CD14-positive monocyte (primary cell): ENCODE measurements at regions not wholly inside any gene's neighbourhood (a gene's known extent, or its start where the extent isn't known, plus 50 kb on each side); places are given as distances from the start of the nearest gene placed in this dataset.

Experiments used
- DNase-seq, 3 donors: peaks; one replicate each; pipeline ENCODE4 v3.0.0-alpha.2; 2011 to 2022
- H2AFZ ChIP-seq: 2 replicates; pipeline ENCODE4 v1.6.0; 2012; ENCODE audit warnings: mild to moderate bottlenecking, low read depth, low read length, inconsistent platforms; ENCODE audit not compliant: insufficient read depth, poor library complexity, severe bottlenecking
- H3K27ac ChIP-seq, 2 donors: 1 replicate in 1 of 2; 2 replicates in 1 of 2; pipeline ENCODE4 v1.5.1; 2012 to 2013; ENCODE audit warnings: low read length in 2 of 2, control low read depth in 1 of 2, inconsistent platforms in 1 of 2, low read depth in 1 of 2, mild to moderate bottlenecking in 1 of 2
- H3K27me3 ChIP-seq, 2 donors: one replicate each; pipeline versions ENCODE4 v1.6.0 to v1.6.1; 2011 to 2013; ENCODE audit warnings: low read length in 2 of 2; ENCODE audit not compliant: control insufficient read depth in 2 of 2, insufficient read depth in 2 of 2
- H3K36me3 ChIP-seq, 2 donors: replicated peaks in 1 of 2; 1 replicate in 1 of 2; 2 replicates in 1 of 2; pipeline versions ENCODE4 v1.5.1 to v1.6.1; 2012 to 2013; ENCODE audit warnings: low read length in 2 of 2, control low read depth in 1 of 2, inconsistent platforms in 1 of 2, mild to moderate bottlenecking in 1 of 2; ENCODE audit not compliant: insufficient read depth in 2 of 2, control insufficient read depth in 1 of 2
- H3K4me1 ChIP-seq, 2 donors: 1 replicate in 1 of 2; 2 replicates in 1 of 2; pipeline versions ENCODE4 v1.5.1 to v1.6.1; 2012 to 2013; ENCODE audit warnings: low read length in 2 of 2, control low read depth in 1 of 2, inconsistent platforms in 1 of 2, mild to moderate bottlenecking in 1 of 2, moderate library complexity in 1 of 2; ENCODE audit not compliant: insufficient read depth in 2 of 2, control insufficient read depth in 1 of 2
- H3K4me2 ChIP-seq: replicated peaks from 2 replicates; pipeline ENCODE3; 2012; ENCODE audit warnings: low read length, moderate library complexity, mild to moderate bottlenecking; ENCODE audit not compliant: poor library complexity, severe bottlenecking; ENCODE audit errors: extremely low read depth
- H3K4me3 ChIP-seq, 3 experiments: fragments of 200-600 bp in 1 of 3; sonication (generic) in 1 of 3; replicated peaks in 1 of 3; 1 replicate in 2 of 3; 2 replicates in 1 of 3; pipeline ENCODE4 v1.5.1; 2011 to 2013; ENCODE audit warnings: low read length in 3 of 3, mild to moderate bottlenecking in 3 of 3, control low read depth in 2 of 3, low read depth in 2 of 3, inconsistent platforms in 1 of 3, moderate library complexity in 1 of 3
- H3K79me2 ChIP-seq: 2 replicates; pipeline ENCODE4 v1.6.0; 2012; ENCODE audit warnings: mild to moderate bottlenecking, control low read depth, inconsistent platforms, low read length, moderate library complexity; ENCODE audit not compliant: insufficient read depth
- H3K9ac ChIP-seq: 2 replicates; pipeline ENCODE4 v1.6.0; 2017; ENCODE audit warnings: low read length, mild to moderate bottlenecking; ENCODE audit not compliant: insufficient read depth, poor library complexity, severe bottlenecking
- H3K9me3 ChIP-seq, 2 donors: replicated peaks in 1 of 2; 1 replicate in 1 of 2; 2 replicates in 1 of 2; pipeline versions ENCODE4 v1.5.1 to v1.6.1; 2012 to 2013; ENCODE audit warnings: low read length in 2 of 2, control low read depth in 1 of 2; ENCODE audit not compliant: control insufficient read depth in 1 of 2, insufficient read depth in 1 of 2
- H4K20me1 ChIP-seq: 2 replicates; pipeline ENCODE4 v1.6.0; 2012; ENCODE audit warnings: mild to moderate bottlenecking, low read length, control low read depth, moderate library complexity; ENCODE audit not compliant: insufficient read depth
- H3K27ac Mint-ChIP-seq, 7 donors: one replicate each; pipeline ENCODE4 v1.8.0; 2020; ENCODE audit warnings: mild to moderate bottlenecking in 7 of 7, mixed read lengths in 7 of 7, moderate library complexity in 6 of 7, inconsistent platforms in 2 of 7
- H3K27me3 Mint-ChIP-seq, 3 donors: one replicate each; pipeline ENCODE4 v1.8.0; 2021 to 2022; ENCODE audit warnings: low read depth in 3 of 3, mild to moderate bottlenecking in 3 of 3, mixed read lengths in 3 of 3, moderate library complexity in 3 of 3, inconsistent platforms in 1 of 3
- H3K36me3 Mint-ChIP-seq, 2 donors: one replicate each; pipeline ENCODE4 v1.8.0; 2020; ENCODE audit warnings: mixed read lengths in 2 of 2, inconsistent platforms in 1 of 2, mild to moderate bottlenecking in 1 of 2
- H3K4me1 Mint-ChIP-seq: one replicate; pipeline ENCODE4 v1.8.0; 2020; ENCODE audit warnings: mild to moderate bottlenecking, mixed read lengths
- H3K4me3 Mint-ChIP-seq, 2 donors: one replicate each; pipeline ENCODE4 v1.8.0; 2020; ENCODE audit warnings: mild to moderate bottlenecking in 2 of 2, mixed read lengths in 2 of 2, moderate library complexity in 1 of 2
- H3K9me3 Mint-ChIP-seq, 7 donors: one replicate each; pipeline ENCODE4 v1.8.0; 2020 to 2022; ENCODE audit warnings: mixed read lengths in 7 of 7, mild to moderate bottlenecking in 6 of 7, moderate library complexity in 6 of 7, inconsistent platforms in 2 of 7
- CTCF ChIP-seq: fragments of 200-600 bp; IDR thresholded peaks from one replicate; pipeline ENCODE4 v1.8.0; 2022; ENCODE audit warnings: antibody characterized with exemption, mild to moderate bottlenecking
- WGBS: methylation state at CpG from one replicate; pipeline ENCODE4 v1.1.5; 2013; ENCODE audit warnings: missing lambda C conversion rate; ENCODE audit not compliant: insufficient coverage; 5-methylcytosine and 5-hydroxymethylcytosine counted together
- intact Hi-C, 2 donors: fragments of 100-400 bp; cut with micrococcal nuclease; formaldehyde crosslinking; loops; one replicate each; pipeline versions ENCODE4 v1.15.0 to v1.15.1; 2023

- Histone ChIP-seq H3K9ac (no peak overlapping the region), H4K20me1 (no peaks in the 10 kb centered on the region), H3K9me3 (no peaks in the 10 kb centered on the region), H3K36me3 (no peaks in the 10 kb centered on the region), H3K27me3 (no peaks in the 10 kb centered on the region), H3K4me1 (no peaks in the 10 kb centered on the region), H3K79me2 (no peaks in the 10 kb centered on the region), H3K27ac (no peak overlapping the region), H3K4me2 (no peak overlapping the region), H2AFZ (no peak overlapping the region), H3K4me3 (no peak overlapping the region)
- no peak overlapping the region for H3K4me3 Mint-ChIP-seq
- no peak for DNase-seq
- H3K27me3 Mint-ChIP-seq = peaks cover 0 to 2% (median 0%) of the 10 kb centered on the region in 3 donors
- H3K4me1 Mint-ChIP-seq = no peaks in the 10 kb centered on the region
- no peak for TF ChIP-seq CTCF
- no CpG with 5 or more reads among the region's 2 CpGs for WGBS
- H3K9me3 Mint-ChIP-seq = peaks cover 0 to 2% (median 0%) of the 10 kb centered on the region in 7 donors
- intact Hi-C loops = no loop called here
- H3K36me3 Mint-ChIP-seq = no peaks in the 10 kb centered on the region
- H3K27ac Mint-ChIP-seq = no peak overlapping the region
Observed at GRCh38 chrX:28058901-28059300, 77.7 kb upstream of the DCAF8L1 start.

GRCh38 chrX:28042826-28043564 is 61.7 kb upstream of the DCAF8L1 start:
- Mint-ChIP-seq H3K9me3 (peaks cover 4 to 31% (median 18%) of the 10 kb centered on the region in 7 donors), H3K4me3 (no peak overlapping the region), H3K4me1 (no peaks in the 10 kb centered on the region), H3K27me3 (peaks cover 0 to 2% (median 0%) of the 10 kb centered on the region in 3 donors), H3K27ac (no peak overlapping the region), H3K36me3 (no peaks in the 10 kb centered on the region)
- intact Hi-C loops = no loop called here
- no peaks in the 10 kb centered on the region for H3K79me2 ChIP-seq
- no peaks in the 10 kb centered on the region for H3K27me3 ChIP-seq
- no peak for DNase-seq
- H3K9me3 ChIP-seq = peaks cover 11 to 46% of the 10 kb centered on the region in 2 donors
- H4K20me1 ChIP-seq = no peaks in the 10 kb centered on the region
- no peak overlapping the region for H2AFZ ChIP-seq
- no peak overlapping the region for H3K4me3 ChIP-seq
- 94% methylated on average over 10 of the region's 27 CpGs for WGBS
- no peaks in the 10 kb centered on the region for H3K36me3 ChIP-seq
- H3K4me1 ChIP-seq = no peaks in the 10 kb centered on the region
- H3K9ac ChIP-seq = no peak overlapping the region
- no peak overlapping the region for H3K27ac ChIP-seq
- no peak overlapping the region for H3K4me2 ChIP-seq
- TF ChIP-seq CTCF = no peak
